H1 (cell line): ENCODE measurements at regions not wholly inside any gene's neighbourhood (a gene's known extent, or its start where the extent isn't known, plus 50 kb on each side); places are given as distances from the start of the nearest gene placed in this dataset.

Source experiments
- CTCF ChIA-PET: fragments of 300-600 bp; sonication (Branson Sonifier 250); formaldehyde crosslinking; loops from one replicate; lab custom pipeline; 2021; ENCODE audit not compliant: partially characterized antibody; lab: Charles Lee
- POLR2A ChIA-PET: fragments of 300-600 bp; sonication (Branson Sonifier 250); formaldehyde crosslinking; loops from one replicate; lab custom pipeline; 2021; ENCODE audit warnings: inconsistent platforms; ENCODE audit not compliant: partially characterized antibody; lab: Charles Lee
- DNase-seq, 2 experiments: peaks; one replicate each; pipeline versions ENCODE4 v3.0.0 to v3.0.0-alpha.2; 2010 to 2022; ENCODE audit warnings: low spot score in 2 of 2, low read depth in 1 of 2, mixed read lengths in 1 of 2
- FAIRE-seq: peaks from 2 replicates; lab custom pipeline; 2011; peaks lifted over from hg19 to GRCh38; lab: Jason Lieb, UNC
- H2AFZ ChIP-seq: 2 replicates; pipeline ENCODE4 v1.8.1; 2012; ENCODE audit warnings: low read length, inconsistent platforms
- H2AK5ac ChIP-seq: 2 replicates; pipeline ENCODE4 v1.6.1; 2013; ENCODE audit warnings: low read depth, low read length
- H2BK120ac ChIP-seq: replicated peaks from 2 replicates; pipeline ENCODE3; 2013; ENCODE audit warnings: low read depth, low read length, inconsistent platforms
- H2BK12ac ChIP-seq: 2 replicates; pipeline ENCODE4 v1.6.1; 2013; ENCODE audit warnings: low read depth, low read length
- H2BK15ac ChIP-seq: 2 replicates; pipeline ENCODE4 v1.6.1; 2013; ENCODE audit warnings: low read length
- H2BK20ac ChIP-seq: 2 replicates; pipeline ENCODE4 v1.6.1; 2013; ENCODE audit warnings: low read length
- H2BK5ac ChIP-seq: 2 replicates; pipeline ENCODE4 v1.6.1; 2013; ENCODE audit warnings: low read depth, low read length
- H3K14ac ChIP-seq: 2 replicates; pipeline ENCODE4 v1.6.1; 2013; ENCODE audit warnings: inconsistent platforms; ENCODE audit not compliant: insufficient read length
- H3K18ac ChIP-seq: 2 replicates; pipeline ENCODE4 v1.6.1; 2013; ENCODE audit warnings: low read length; ENCODE audit errors: extremely low read depth
- H3K23ac ChIP-seq: 2 replicates; pipeline ENCODE4 v1.6.1; 2013; ENCODE audit warnings: inconsistent platforms; ENCODE audit not compliant: insufficient read length
- H3K23me2 ChIP-seq: 2 replicates; pipeline ENCODE4 v1.6.1; 2013; ENCODE audit warnings: low read depth, low read length
- H3K27ac ChIP-seq: 2 replicates; pipeline ENCODE4 v1.6.1; 2011; ENCODE audit warnings: low read depth, low read length, inconsistent platforms
- H3K27me3 ChIP-seq, 4 experiments: replicated peaks in 1 of 4; 1 replicate in 1 of 4; 2 replicates in 3 of 4; pipeline versions ENCODE4 v1.6.1 to v1.8.1; 2011 to 2013; ENCODE audit warnings: low read length in 3 of 4, mild to moderate bottlenecking in 3 of 4, inconsistent platforms in 2 of 4, mixed read lengths in 2 of 4, moderate library complexity in 1 of 4; ENCODE audit not compliant: control insufficient read depth in 3 of 4, insufficient read depth in 3 of 4; ENCODE audit errors: extremely low read depth in 1 of 4
- H3K36me3 ChIP-seq, 4 experiments: 2 replicates each; pipeline versions ENCODE4 v1.6.1 to v1.8.1; 2011 to 2013; ENCODE audit warnings: mild to moderate bottlenecking in 4 of 4, low read length in 3 of 4, moderate library complexity in 2 of 4, control low read depth in 1 of 4, inconsistent platforms in 1 of 4; ENCODE audit not compliant: insufficient read depth in 4 of 4, control insufficient read depth in 2 of 4
- H3K4ac ChIP-seq: replicated peaks from 2 replicates; pipeline ENCODE3; 2013; ENCODE audit warnings: low read length, low read depth, mixed read lengths, inconsistent platforms; ENCODE audit not compliant: insufficient read length
- H3K4me1 ChIP-seq, 4 experiments: replicated peaks in 1 of 4; 1 replicate in 1 of 4; 2 replicates in 3 of 4; pipeline versions ENCODE4 v1.6.1 to v1.8.1; 2011 to 2013; ENCODE audit warnings: low read length in 3 of 4, inconsistent platforms in 2 of 4, mixed read lengths in 1 of 4; ENCODE audit not compliant: insufficient read depth in 4 of 4, control insufficient read depth in 3 of 4
- H3K4me2 ChIP-seq, 2 experiments: 2 replicates each; pipeline versions ENCODE4 v1.6.1 to v1.8.1; 2011 to 2013; ENCODE audit warnings: low read depth in 2 of 2, low read length in 2 of 2, control low read depth in 1 of 2, inconsistent platforms in 1 of 2, mild to moderate bottlenecking in 1 of 2; ENCODE audit not compliant: insufficient read depth in 1 of 2
- H3K4me3 ChIP-seq, 4 experiments: fragments of 200-600, 300-600 bp in 1 of 4; sonication (generic), shearing (Covaris generic), sonication (Bioruptor Twin) in 1 of 4; 2 replicates each; pipeline versions ENCODE4 v1.5.1 to v1.8.1; 2011 to 2016; ENCODE audit warnings: low read length in 4 of 4, low read depth in 3 of 4, control low read depth in 2 of 4, inconsistent platforms in 2 of 4, mild to moderate bottlenecking in 2 of 4, mixed read lengths in 1 of 4, moderate library complexity in 1 of 4; ENCODE audit not compliant: insufficient read depth in 2 of 4; ENCODE audit errors: extremely low read depth in 1 of 4
- H3K56ac ChIP-seq: replicated peaks from 2 replicates; pipeline ENCODE3; 2013; ENCODE audit warnings: low read depth, mild to moderate bottlenecking, mixed read lengths, low read length, inconsistent platforms; ENCODE audit not compliant: insufficient read length
- H3K79me1 ChIP-seq: 2 replicates; pipeline ENCODE4 v1.6.1; 2013; ENCODE audit warnings: low read depth, low read length, control low read depth
- H3K79me2 ChIP-seq, 2 experiments: 2 replicates each; pipeline versions ENCODE4 v1.6.1 to v1.8.1; 2012 to 2013; ENCODE audit warnings: low read length in 2 of 2, mild to moderate bottlenecking in 2 of 2, inconsistent platforms in 1 of 2; ENCODE audit not compliant: insufficient read depth in 2 of 2, control insufficient read depth in 1 of 2
- H3K9ac ChIP-seq, 4 experiments: replicated peaks in 1 of 4; 1 replicate in 1 of 4; 2 replicates in 3 of 4; pipeline versions ENCODE4 v1.6.1 to v1.8.1; 2011 to 2013; ENCODE audit warnings: low read depth in 3 of 4, low read length in 3 of 4, control low read depth in 2 of 4, mild to moderate bottlenecking in 2 of 4, moderate library complexity in 2 of 4, inconsistent platforms in 1 of 4; ENCODE audit errors: extremely low read depth in 1 of 4
- H3K9me3 ChIP-seq, 2 experiments: 2 replicates each; pipeline versions ENCODE4 v1.6.1 to v1.8.1; 2012 to 2013; ENCODE audit warnings: mild to moderate bottlenecking in 2 of 2, moderate library complexity in 2 of 2, control low read depth in 1 of 2, inconsistent platforms in 1 of 2, low read depth in 1 of 2, low read length in 1 of 2, mixed read lengths in 1 of 2; ENCODE audit not compliant: insufficient read depth in 2 of 2
- H4K20me1 ChIP-seq, 2 experiments: replicated peaks in 1 of 2; 2 replicates each; pipeline versions ENCODE3 to v1.8.1; 2011 to 2013; ENCODE audit warnings: inconsistent platforms in 2 of 2, low read length in 2 of 2, mild to moderate bottlenecking in 1 of 2; ENCODE audit not compliant: insufficient read depth in 2 of 2, control insufficient read depth in 1 of 2
- H4K5ac ChIP-seq: 2 replicates; pipeline ENCODE4 v1.6.1; 2013; ENCODE audit warnings: low read length, low read depth, mixed read lengths, inconsistent platforms; ENCODE audit not compliant: insufficient read length
- H4K8ac ChIP-seq: 2 replicates; pipeline ENCODE4 v1.8.0; 2013; ENCODE audit warnings: mild to moderate bottlenecking, moderate library complexity, low read length, inconsistent platforms; ENCODE audit not compliant: insufficient read depth; ENCODE audit errors: extremely low read depth
- H4K91ac ChIP-seq: replicated peaks from 2 replicates; pipeline ENCODE3; 2013; ENCODE audit warnings: low read length, mixed read lengths, inconsistent platforms; ENCODE audit not compliant: insufficient read length
- BCL11A ChIP-seq, 2 experiments: IDR thresholded peaks; one replicate each; pipeline ENCODE4 v1.6.1; 2011; ENCODE audit warnings: low read depth in 2 of 2, low read length in 2 of 2, mild to moderate bottlenecking in 2 of 2
- CTBP2 ChIP-seq: IDR thresholded peaks from 2 replicates; pipeline ENCODE4 v1.7.0; 2011; ENCODE audit warnings: borderline replicate concordance, mild to moderate bottlenecking, moderate library complexity, mixed read lengths, low read length; ENCODE audit not compliant: insufficient read depth, insufficient read length
- CTCF ChIP-seq, 3 experiments: IDR thresholded peaks; 1 replicate in 2 of 3; 2 replicates in 1 of 3; pipeline versions ENCODE4 v1.5.1 to v1.6.1; 2011; ENCODE audit warnings: low read length in 3 of 3, mild to moderate bottlenecking in 3 of 3, inconsistent platforms in 2 of 3, low read depth in 1 of 3, moderate library complexity in 1 of 3; ENCODE audit not compliant: insufficient read depth in 1 of 3; ENCODE audit errors: control extremely low read depth in 1 of 3
- EGR1 ChIP-seq: IDR thresholded peaks from 2 replicates; pipeline ENCODE4 v1.6.1; 2011; ENCODE audit warnings: low read depth, low read length, borderline replicate concordance
- RAD21 ChIP-seq, 2 experiments: IDR thresholded peaks in 1 of 2; conservative IDR thresholded peaks in 1 of 2; 2 replicates each; pipeline ENCODE4 v1.6.1; 2011; ENCODE audit warnings: low read depth in 2 of 2, low read length in 2 of 2, improper control_type of control experiment in 1 of 2, inconsistent platforms in 1 of 2, mild to moderate bottlenecking in 1 of 2, moderate library complexity in 1 of 2
- RFX5 ChIP-seq: IDR thresholded peaks from 2 replicates; pipeline ENCODE4 v1.6.1; 2011; ENCODE audit warnings: low read depth, low read length, improper control_type of control experiment, borderline replicate concordance
- RXRA ChIP-seq: IDR thresholded peaks from 2 replicates; pipeline ENCODE4 v1.6.1; 2011; ENCODE audit warnings: low read depth, mild to moderate bottlenecking, low read length, moderate library complexity; ENCODE audit not compliant: insufficient read depth
- SIN3A ChIP-seq, 2 experiments: IDR thresholded peaks in 1 of 2; conservative IDR thresholded peaks in 1 of 2; 2 replicates each; pipeline ENCODE4 v1.6.1; 2011 to 2012; ENCODE audit warnings: low read length in 2 of 2, improper control_type of control experiment in 1 of 2, low read depth in 1 of 2, mild to moderate bottlenecking in 1 of 2
- SRF ChIP-seq: IDR thresholded peaks from 2 replicates; pipeline ENCODE4 v1.6.1; 2011; ENCODE audit warnings: mild to moderate bottlenecking, low read depth, low read length, moderate library complexity
- WGBS, 2 experiments: shearing (Covaris generic) in 1 of 2; methylation state at CpG; one replicate each; pipeline versions ENCODE4 v1.1.6 to v1.1.7; 2013 to 2015; ENCODE audit warnings: low lambda C conversion rate in 2 of 2, mixed read lengths in 2 of 2, inconsistent platforms in 1 of 2, low coverage in 1 of 2, missing lambda C conversion rate in 1 of 2; ENCODE audit not compliant: insufficient replicate concordance in 2 of 2, insufficient coverage in 1 of 2, insufficient read length in 1 of 2; ENCODE audit errors: extremely low coverage in 1 of 2, missing lambda C conversion rate in 1 of 2; 5-methylcytosine and 5-hydroxymethylcytosine counted together

DNA sequence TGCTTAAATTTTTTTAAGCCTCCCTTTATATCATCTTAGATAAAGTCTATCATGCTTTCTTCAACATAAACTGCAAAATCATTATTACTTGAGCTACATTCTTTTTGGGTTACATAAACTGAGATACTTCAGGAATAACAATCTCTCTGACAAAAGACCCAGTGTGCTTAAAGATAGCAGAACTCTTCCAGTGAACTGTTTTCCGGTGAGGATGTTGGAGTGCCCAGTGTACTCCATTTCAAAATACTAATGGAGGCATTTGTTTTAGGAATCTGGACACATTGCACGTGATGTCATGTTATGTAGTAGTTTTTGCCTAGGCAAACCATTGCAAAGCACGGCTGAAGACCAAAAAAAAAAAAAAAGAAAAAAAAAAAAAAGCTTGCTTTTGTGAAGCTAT is 388.2 kb upstream of the CELF2 start:
- no peak for TF ChIP-seq BCL11A (IDR thresholded peaks at IDR 0.05; ENCODE audit: low read depth in 2 of 2, low read length in 2 of 2)
- no peak for TF ChIP-seq RAD21 (IDR thresholded peaks at IDR 0.05 in 1 of 2, conservative IDR thresholded peaks at IDR 0.05 in 1 of 2; ENCODE audit: low read depth in 2 of 2, low read length in 2 of 2)
- no peak for TF ChIP-seq EGR1
- TF ChIP-seq CTCF (IDR thresholded peaks at IDR 0.05; ENCODE audit: control extremely low read depth in 1 of 3, insufficient read depth in 1 of 3, low read depth in 1 of 3, low read length in 3 of 3), result no peak
- TF ChIP-seq RXRA, result no peak
- TF ChIP-seq SIN3A (conservative IDR thresholded peaks at IDR 0.05 in 1 of 2, IDR thresholded peaks at IDR 0.05 in 1 of 2; ENCODE audit: low read depth in 1 of 2, low read length in 2 of 2), result no peak
- TF ChIP-seq RFX5, result no peak
- no peak for TF ChIP-seq SRF
- TF ChIP-seq CTBP2, result no peak
- ChIA-PET CTCF (no interaction called here), POLR2A (no interaction called here)
- no peak overlapping the region for H3K27ac ChIP-seq
- H3K56ac ChIP-seq, result no peak overlapping the region
- H3K4me2 ChIP-seq, result no peak overlapping the region
- H3K9ac ChIP-seq, result no peak overlapping the region
- FAIRE-seq, result no peak
- H3K18ac ChIP-seq, result no peak overlapping the region
- H2BK20ac ChIP-seq, result no peak overlapping the region
- H4K20me1 ChIP-seq, result no peaks in the 10 kb centered on the region
- no peak overlapping the region for H4K91ac ChIP-seq
- DNase-seq, result no peak
- no peak overlapping the region for H2BK15ac ChIP-seq
- H2AFZ ChIP-seq, result no peak overlapping the region
- H3K79me1 ChIP-seq, result no peaks in the 10 kb centered on the region
- H3K27me3 ChIP-seq, result no peaks in the 10 kb centered on the region
- 90% methylated on average over 2 of the region's 3 CpGs; no CpG with 5 or more reads in 1 of the 2 experiments for WGBS, 2 experiments
- H4K5ac ChIP-seq, result no peak overlapping the region
- H2AK5ac ChIP-seq, result no peak overlapping the region
- no peak overlapping the region for H2BK12ac ChIP-seq
- H3K4me3 ChIP-seq, result no peak overlapping the region
- no peaks in the 10 kb centered on the region for H3K9me3 ChIP-seq
- no peaks in the 10 kb centered on the region for H3K23me2 ChIP-seq
- no peak overlapping the region for H2BK120ac ChIP-seq
- H3K36me3 ChIP-seq, result no peaks in the 10 kb centered on the region
- H3K79me2 ChIP-seq, result no peaks in the 10 kb centered on the region
- H4K8ac ChIP-seq, result no peak overlapping the region
- H3K14ac ChIP-seq, result no peak overlapping the region
- no peaks in the 10 kb centered on the region for H3K4me1 ChIP-seq
- H3K23ac ChIP-seq, result no peak overlapping the region
- no peak overlapping the region for H2BK5ac ChIP-seq
- H3K4ac ChIP-seq, result no peak overlapping the region
